Activated CD4-positive, alpha-beta T cell treated with anti-CD3 and anti-CD28 coated beads, Interleukin-2, amount 50 U/mL, for 24 hours (primary cell): ENCODE measurements at regions not wholly inside any gene's neighbourhood (a gene's known extent, or its start where the extent isn't known, plus 50 kb on each side); places are given as distances from the start of the nearest gene placed in this dataset.

ENCODE experiments used
- DNase-seq, 2 donors: peaks; one replicate each; pipeline ENCODE4 v3.0.0-alpha.2; 2020; ENCODE audit warnings: low read depth in 1 of 2, low spot score in 1 of 2

GRCh38 chr10:131424836-131425491, 113.4 kb upstream of the TCERG1L start:
- no peak for DNase-seq

GRCh38 chr10:131425752-131426533, 114.4 kb upstream of the TCERG1L start:
- DNase-seq: no peak

- DNase-seq: no peak
Measured at GRCh38 chr10:131426534-131426898, 115.0 kb upstream of the TCERG1L start.

GRCh38 chr10:131427281-131427680, 115.8 kb upstream of the TCERG1L start:
- DNase-seq: no peak

- no peak for DNase-seq
Measured at GRCh38 chr10:131427901-131428300, 116.4 kb upstream of the TCERG1L start.

- no peak for DNase-seq
Measured at GRCh38 chr10:131429141-131429540, 117.6 kb upstream of the TCERG1L start.

- DNase-seq: no peak
Measured at GRCh38 chr10:131429942-131430341, 118.4 kb upstream of the TCERG1L start.

GRCh38 chr10:131430716-131431412, 119.3 kb upstream of the TCERG1L start:
- no peak for DNase-seq

DNA sequence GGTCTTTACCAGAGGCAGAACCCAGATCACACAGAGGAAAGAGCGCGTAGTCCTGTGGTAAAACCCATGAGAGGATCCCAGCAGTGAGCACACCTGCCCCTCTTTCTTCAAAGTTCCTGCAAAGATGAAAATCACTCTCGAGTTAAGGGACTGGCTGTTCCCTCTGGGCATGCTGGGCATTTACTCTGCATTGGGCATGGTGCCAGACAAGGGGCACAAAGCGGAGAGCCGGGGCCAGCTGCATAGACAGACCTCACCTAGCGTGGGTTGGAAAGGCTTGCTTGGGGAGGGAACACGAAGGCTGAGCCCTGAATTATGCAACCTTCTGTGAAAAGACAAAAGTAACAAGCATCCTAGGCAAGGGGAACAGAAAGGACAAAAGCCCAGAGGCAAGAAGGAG, 120.0 kb upstream of the TCERG1L start:
- no peak for DNase-seq

DNA sequence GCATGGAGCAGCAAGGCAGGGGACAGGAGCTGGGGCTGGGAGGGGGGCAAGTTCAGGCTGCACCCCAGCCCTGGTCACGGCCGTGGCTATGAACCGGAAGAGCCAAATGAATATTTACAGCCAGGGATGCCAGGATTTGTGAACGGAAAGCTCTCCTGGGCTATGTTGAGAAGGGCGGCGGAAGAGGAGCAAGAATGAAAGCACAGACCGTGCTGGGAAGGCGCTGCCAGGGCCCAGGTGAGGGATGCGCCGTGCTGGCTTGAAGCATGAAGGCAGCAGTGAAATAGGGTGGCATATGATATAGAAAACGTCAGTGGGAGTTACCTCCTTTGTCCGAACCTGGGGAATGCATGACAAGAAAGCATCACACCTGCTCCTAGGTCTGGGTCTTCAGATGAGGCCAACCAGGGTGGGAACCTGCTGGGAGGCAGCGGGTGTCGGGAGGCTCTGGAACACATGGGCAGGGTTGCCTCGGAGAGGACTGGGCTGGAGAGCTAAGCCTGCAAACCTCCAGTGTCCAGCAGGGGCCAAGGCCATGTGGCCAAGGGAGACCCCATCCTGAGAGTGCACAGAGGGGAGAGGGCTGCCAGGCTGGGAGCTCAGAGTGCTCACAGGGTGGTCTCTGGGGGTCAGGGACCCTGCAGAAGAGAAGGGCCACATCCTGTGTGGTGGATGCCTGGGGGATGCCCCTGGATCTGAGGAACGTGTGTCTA, 120.6 kb upstream of the TCERG1L start:
- no peak for DNase-seq

- DNase-seq: no peak
Measured at GRCh38 chr10:131433568-131433967, 122.0 kb upstream of the TCERG1L start.

DNA sequence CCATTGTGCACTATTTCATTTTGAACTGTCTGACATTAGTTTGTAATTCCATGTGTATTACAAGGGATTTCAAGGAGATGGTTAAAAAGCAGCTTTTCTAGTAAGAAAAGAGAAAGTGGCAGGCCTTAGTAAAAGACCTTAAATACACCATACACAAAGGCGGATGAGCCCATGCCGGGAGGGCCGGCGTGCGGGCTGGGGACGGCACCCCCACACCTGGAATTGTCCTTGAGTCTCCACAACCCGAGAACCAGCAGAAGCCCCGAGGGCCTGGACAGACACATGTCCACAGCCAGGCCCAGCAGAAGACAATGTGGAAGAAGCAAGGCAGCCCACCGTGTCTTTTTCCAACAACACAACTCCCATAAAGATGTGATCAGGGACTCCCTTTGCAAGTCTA, 123.7 kb upstream of the TCERG1L start:
- no peak for DNase-seq

DNA sequence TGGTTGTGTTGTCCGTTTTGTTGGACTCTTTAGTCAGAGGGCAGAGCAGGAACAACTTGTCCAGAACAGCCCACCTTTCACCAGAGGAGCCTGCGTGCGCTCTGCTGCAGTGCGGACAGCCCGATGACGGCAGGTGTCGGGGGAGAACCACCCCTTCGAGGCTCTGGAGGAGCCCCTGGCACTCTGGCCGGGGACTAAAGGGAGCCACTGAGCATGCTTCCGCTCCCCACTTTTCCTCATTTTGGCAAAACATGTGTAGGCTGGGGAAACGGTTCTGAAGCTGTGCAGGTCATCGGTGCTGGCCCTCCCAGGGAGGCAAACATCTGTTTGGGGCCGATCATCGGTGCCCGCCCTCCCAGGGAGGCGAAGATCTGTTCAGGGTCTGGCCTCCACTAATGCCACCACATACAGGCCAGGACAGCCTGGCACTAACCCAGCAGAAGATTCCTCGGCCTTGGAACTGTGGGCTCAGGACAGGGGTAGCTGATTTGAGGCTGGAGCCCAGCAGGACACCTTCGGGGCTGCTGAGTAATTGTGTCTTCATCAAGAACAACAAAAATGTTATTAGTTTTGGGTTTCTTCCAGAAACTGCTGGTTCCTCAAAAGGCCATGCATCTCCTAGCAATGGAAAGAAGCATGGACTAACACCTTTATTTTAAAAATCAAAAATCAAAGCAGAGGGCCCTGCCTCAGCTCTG, 124.4 kb upstream of the TCERG1L start:
- DNase-seq: no peak

GRCh38 chr10:131436458-131436857, 124.9 kb upstream of the TCERG1L start:
- DNase-seq: no peak

GRCh38 chr10:131437556-131438475, 126.3 kb upstream of the TCERG1L start:
- no peak for DNase-seq

DNA sequence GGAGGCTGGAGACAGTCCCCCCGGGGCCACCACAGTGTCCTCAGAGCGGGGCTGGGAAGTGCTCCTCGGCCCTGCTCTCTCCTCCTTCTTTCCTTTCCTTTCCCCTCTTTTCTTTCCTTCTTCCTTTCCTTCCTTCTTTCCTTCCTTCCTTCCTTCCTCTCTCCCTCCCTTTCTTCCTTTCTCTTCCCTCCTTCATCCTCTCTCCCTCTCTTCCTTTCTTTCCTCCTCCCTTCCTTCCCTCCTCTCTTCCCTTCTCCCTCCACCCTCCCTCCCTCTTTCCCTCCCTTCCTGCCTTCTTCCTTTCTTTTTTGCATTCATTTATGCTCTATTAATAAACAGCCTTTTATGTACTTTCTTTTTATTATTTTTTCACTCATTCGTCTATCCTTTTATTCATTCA, 127.1 kb upstream of the TCERG1L start:
- no peak for DNase-seq

- DNase-seq: no peak
Measured at GRCh38 chr10:131439705-131440104, 128.2 kb upstream of the TCERG1L start.

GRCh38 chr10:131440405-131441360, 129.2 kb upstream of the TCERG1L start:
- DNase-seq: no peak

- DNase-seq: no peak
Measured at GRCh38 chr10:131442271-131442670, 130.8 kb upstream of the TCERG1L start.
